ENCODE measurements at regions not wholly inside any gene's neighbourhood (a gene's known extent, or its start where the extent isn't known, plus 50 kb on each side); places are given as distances from the start of the nearest gene placed in this dataset.

GRCh38 chr20:17837179-17837578, 131.4 kb downstream of the SNX5 start:
- Histone ChIP-seq H3K36me3 (ENCODE audit: control insufficient read depth in 1 of 2, insufficient read depth in 2 of 2, low read length in 2 of 2) (0 out of 4 replicates have a peak, but pooled peaks cover 0 to 6% of the 10 kb centered on the region in 2 experiments), H4K20me1 (ENCODE audit: insufficient read depth) (no peaks in the 10 kb centered on the region), H2AFZ (ENCODE audit: low read depth, low read length, poor library complexity, severe bottlenecking) (no peak overlapping the region), H3K4me3 (replicated peaks in 1 of 2; ENCODE audit: low read depth in 1 of 2, low read length in 2 of 2) (no peak overlapping the region), H3K9ac (ENCODE audit: low read length) (no peak overlapping the region), H3K9me3 (ENCODE audit: control insufficient read depth in 1 of 2, insufficient read depth in 1 of 2, low read depth in 1 of 2, low read length in 2 of 2) (peaks cover 0 to 10% of the 10 kb centered on the region in 2 experiments; a peak in 1 of 4 replicates), H3K9me2 (ENCODE audit: insufficient read depth) (no peaks in the 10 kb centered on the region), H3K27me3 (ENCODE audit: insufficient read depth, low read length) (no peaks in the 10 kb centered on the region), H3K4me1 (ENCODE audit: control insufficient read depth in 1 of 2, insufficient read depth in 2 of 2, low read length in 2 of 2) (peaks cover 46 to 59% of the 10 kb centered on the region in 2 experiments), H3K79me2 (ENCODE audit: insufficient read depth, low read length) (0 out of 2 replicates have a peak, but pooled peaks cover 4% of the 10 kb centered on the region), H3K4me2 (ENCODE audit: low read length) (no peak overlapping the region), H3K27ac (ENCODE audit: low read depth, low read length) (no peak overlapping the region)
- ChIA-PET POLR2A (no interaction called here), RAD21 (ENCODE audit: low non-redundant PET in 1 of 2, low total read pairs in 2 of 2, uncharacterized antibody in 2 of 2, unreplicated experiment in 2 of 2) (no interaction called here), CTCF (no interaction called here)
- TF ChIP-seq ZFX (IDR thresholded peaks at IDR 0.05), result no peak
- no peak for TF ChIP-seq CBX3 (IDR thresholded peaks at IDR 0.05; ENCODE audit: low read depth)
- no peak for TF ChIP-seq SRF (IDR thresholded peaks at IDR 0.05; ENCODE audit: low read depth)
- no peak for TF ChIP-seq YY1 (IDR thresholded peaks at IDR 0.05; ENCODE audit: extremely low read depth, insufficient replicate concordance, low read depth, low read length)
- no peak for TF ChIP-seq ZNF274 (IDR thresholded peaks at IDR 0.05; ENCODE audit: low read depth, low read length)
- TF ChIP-seq FOSL1 (IDR thresholded peaks at IDR 0.05; ENCODE audit: low read depth), result no peak
- TF ChIP-seq EGR1 (IDR thresholded peaks at IDR 0.05; ENCODE audit: low read depth), result no peak
- no peak for TF ChIP-seq POLR2A (IDR thresholded peaks at IDR 0.05; ENCODE audit: borderline replicate concordance, extremely low read depth, insufficient read depth, insufficient read length)
- no peak for TF ChIP-seq ATF3 (IDR thresholded peaks at IDR 0.05)
- TF ChIP-seq, protein P1, sequence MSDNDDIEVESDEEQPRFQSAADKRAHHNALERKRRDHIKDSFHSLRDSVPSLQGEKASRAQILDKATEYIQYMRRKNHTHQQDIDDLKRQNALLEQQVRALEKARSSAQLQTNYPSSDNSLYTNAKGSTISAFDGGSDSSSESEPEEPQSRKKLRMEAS (IDR thresholded peaks at IDR 0.05), result no peak
- TF ChIP-seq ZBTB33 (IDR thresholded peaks at IDR 0.05; ENCODE audit: extremely low read depth, insufficient replicate concordance, low read length), result no peak
- TF ChIP-seq, protein P2, sequence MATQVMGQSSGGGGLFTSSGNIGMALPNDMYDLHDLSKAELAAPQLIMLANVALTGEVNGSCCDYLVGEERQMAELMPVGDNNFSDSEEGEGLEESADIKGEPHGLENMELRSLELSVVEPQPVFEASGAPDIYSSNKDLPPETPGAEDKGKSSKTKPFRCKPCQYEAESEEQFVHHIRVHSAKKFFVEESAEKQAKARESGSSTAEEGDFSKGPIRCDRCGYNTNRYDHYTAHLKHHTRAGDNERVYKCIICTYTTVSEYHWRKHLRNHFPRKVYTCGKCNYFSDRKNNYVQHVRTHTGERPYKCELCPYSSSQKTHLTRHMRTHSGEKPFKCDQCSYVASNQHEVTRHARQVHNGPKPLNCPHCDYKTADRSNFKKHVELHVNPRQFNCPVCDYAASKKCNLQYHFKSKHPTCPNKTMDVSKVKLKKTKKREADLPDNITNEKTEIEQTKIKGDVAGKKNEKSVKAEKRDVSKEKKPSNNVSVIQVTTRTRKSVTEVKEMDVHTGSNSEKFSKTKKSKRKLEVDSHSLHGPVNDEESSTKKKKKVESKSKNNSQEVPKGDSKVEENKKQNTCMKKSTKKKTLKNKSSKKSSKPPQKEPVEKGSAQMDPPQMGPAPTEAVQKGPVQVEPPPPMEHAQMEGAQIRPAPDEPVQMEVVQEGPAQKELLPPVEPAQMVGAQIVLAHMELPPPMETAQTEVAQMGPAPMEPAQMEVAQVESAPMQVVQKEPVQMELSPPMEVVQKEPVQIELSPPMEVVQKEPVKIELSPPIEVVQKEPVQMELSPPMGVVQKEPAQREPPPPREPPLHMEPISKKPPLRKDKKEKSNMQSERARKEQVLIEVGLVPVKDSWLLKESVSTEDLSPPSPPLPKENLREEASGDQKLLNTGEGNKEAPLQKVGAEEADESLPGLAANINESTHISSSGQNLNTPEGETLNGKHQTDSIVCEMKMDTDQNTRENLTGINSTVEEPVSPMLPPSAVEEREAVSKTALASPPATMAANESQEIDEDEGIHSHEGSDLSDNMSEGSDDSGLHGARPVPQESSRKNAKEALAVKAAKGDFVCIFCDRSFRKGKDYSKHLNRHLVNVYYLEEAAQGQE (IDR thresholded peaks at IDR 0.05; ENCODE audit: low read depth), result no peak
- no peak for TF ChIP-seq EZH2 (IDR thresholded peaks at IDR 0.05)
- no peak for TF ChIP-seq EZH2phosphoT487 (IDR thresholded peaks at IDR 0.05; ENCODE audit: borderline replicate concordance)
- no TSS peak for BruUV-seq (replicated peaks)
- DNase-seq (ENCODE audit: low read depth, low spot score) (no peak), ATAC-seq (no peak)
- intact Hi-C loops (cut with micrococcal nuclease), result no loop called here

All from HCT116 (cell line).